GM12864 (cell line): ENCODE measurements at regions not wholly inside any gene's neighbourhood (a gene's known extent, or its start where the extent isn't known, plus 50 kb on each side); places are given as distances from the start of the nearest gene placed in this dataset.

Source experiments
- DNase-seq: peaks from one replicate; pipeline ENCODE4 v3.0.0-alpha.2; 2011; ENCODE audit warnings: low read depth
- H3K4me3 ChIP-seq: 2 replicates; pipeline ENCODE4 v1.5.1; 2011; ENCODE audit warnings: mild to moderate bottlenecking, low read depth, low read length, control low read depth
- CTCF ChIP-seq: IDR thresholded peaks from 2 replicates; pipeline ENCODE4 v1.5.1; 2011; ENCODE audit warnings: low read depth, mild to moderate bottlenecking, moderate library complexity, low read length, control low read depth, inconsistent platforms; ENCODE audit errors: missing control alignments

GRCh38 chr12:58252914-58253313 is 311.5 kb downstream of the ATP23 start:
- no peak for DNase-seq
- no peak overlapping the region for H3K4me3 ChIP-seq
- TF ChIP-seq CTCF, result no peak

GRCh38 chr12:58253663-58254062 is 312.3 kb downstream of the ATP23 start:
- TF ChIP-seq CTCF, result no peak
- no peak for DNase-seq

GRCh38 chr12:58254463-58255100 is 313.2 kb downstream of the ATP23 start:
- H3K4me3 ChIP-seq, result no peak overlapping the region
- no peak for TF ChIP-seq CTCF
- DNase-seq, result no peak

More at GRCh38 chr12:58253663-58254062, 312.3 kb downstream of the ATP23 start:
- no peak overlapping the region for H3K4me3 ChIP-seq

GRCh38 chr12:58262796-58263195 is 321.4 kb downstream of the ATP23 start:
- H3K4me3 ChIP-seq, result no peak overlapping the region
- DNase-seq, result no peak
- TF ChIP-seq CTCF, result no peak

- no peak for DNase-seq
- no peak overlapping the region for H3K4me3 ChIP-seq
- no peak for TF ChIP-seq CTCF
These were observed 322.4 kb downstream of the ATP23 start for GRCh38 chr12:58263816-58264215.

- DNase-seq, result no peak
- H3K4me3 ChIP-seq, result no peak overlapping the region
- no peak for TF ChIP-seq CTCF
These were observed 326.7 kb downstream of the ATP23 start for GRCh38 chr12:58268069-58268468.

- H3K4me3 ChIP-seq, result no peak overlapping the region
- DNase-seq, result no peak
- TF ChIP-seq CTCF, result no peak
These were observed 328.1 kb downstream of the ATP23 start for GRCh38 chr12:58269476-58269875.
